Trophoblast cell (in vitro differentiated cells and primary cell): ENCODE measurements at regions not wholly inside any gene's neighbourhood (a gene's known extent, or its start where the extent isn't known, plus 50 kb on each side); places are given as distances from the start of the nearest gene placed in this dataset.
A peak's percentile ranks its signal among the peaks of the same experiment; 100 is the strongest.

ENCODE experiments used
- DNase-seq, 2 donors: peaks; one replicate each; pipeline ENCODE4 v3.0.0-alpha.2; 2016
- H2AFZ ChIP-seq: 2 replicates; pipeline ENCODE4 v1.6.1; 2013; ENCODE audit warnings: low read length, moderate library complexity, mild to moderate bottlenecking; ENCODE audit not compliant: insufficient read depth, poor library complexity
- H2AK5ac ChIP-seq: 2 replicates; pipeline ENCODE4 v1.6.1; 2013; ENCODE audit warnings: mild to moderate bottlenecking, low read length
- H2BK120ac ChIP-seq: 2 replicates; pipeline ENCODE4 v1.6.1; 2013; ENCODE audit warnings: low read length, mild to moderate bottlenecking, moderate library complexity; ENCODE audit not compliant: insufficient read depth, poor library complexity
- H2BK12ac ChIP-seq: 2 replicates; pipeline ENCODE4 v1.6.1; 2013; ENCODE audit warnings: mild to moderate bottlenecking, low read length, moderate library complexity
- H2BK5ac ChIP-seq: 2 replicates; pipeline ENCODE4 v1.6.1; 2013; ENCODE audit warnings: low read length, low read depth, moderate library complexity, mild to moderate bottlenecking; ENCODE audit not compliant: poor library complexity
- H3K14ac ChIP-seq: 2 replicates; pipeline ENCODE4 v1.6.1; 2013; ENCODE audit warnings: mild to moderate bottlenecking, low read length
- H3K18ac ChIP-seq: 2 replicates; pipeline ENCODE4 v1.6.1; 2013; ENCODE audit warnings: mild to moderate bottlenecking, low read length
- H3K23ac ChIP-seq: 2 replicates; pipeline ENCODE4 v1.6.1; 2013; ENCODE audit warnings: low read length
- H3K27ac ChIP-seq: 2 replicates; pipeline ENCODE4 v1.5.1; 2013; ENCODE audit warnings: low read depth, mild to moderate bottlenecking, inconsistent platforms, low read length, moderate library complexity
- H3K27me3 ChIP-seq: 2 replicates; pipeline ENCODE4 v1.6.1; 2013; ENCODE audit warnings: inconsistent platforms, mild to moderate bottlenecking, low read length, moderate library complexity; ENCODE audit not compliant: insufficient read depth
- H3K36me3 ChIP-seq, 2 experiments: 1 replicate in 1 of 2; 2 replicates in 1 of 2; pipeline ENCODE4 v1.6.1; 2013; ENCODE audit warnings: low read length in 2 of 2, mild to moderate bottlenecking in 2 of 2, moderate library complexity in 1 of 2; ENCODE audit not compliant: insufficient read depth in 2 of 2, control insufficient read depth in 1 of 2
- H3K4ac ChIP-seq: 2 replicates; pipeline ENCODE4 v1.6.1; 2013; ENCODE audit warnings: low read depth, mild to moderate bottlenecking, low read length, moderate library complexity
- H3K4me1 ChIP-seq, 2 experiments: 1 replicate in 1 of 2; 2 replicates in 1 of 2; pipeline ENCODE4 v1.6.1; 2013; ENCODE audit warnings: low read length in 2 of 2, mild to moderate bottlenecking in 2 of 2, moderate library complexity in 1 of 2; ENCODE audit not compliant: insufficient read depth in 2 of 2, control insufficient read depth in 1 of 2
- H3K4me2 ChIP-seq: 2 replicates; pipeline ENCODE4 v1.6.1; 2013; ENCODE audit warnings: inconsistent platforms, mild to moderate bottlenecking, low read length, moderate library complexity
- H3K4me3 ChIP-seq: 2 replicates; pipeline ENCODE4 v1.5.1; 2013; ENCODE audit warnings: mild to moderate bottlenecking, low read depth, low read length, inconsistent platforms
- H3K79me1 ChIP-seq: one replicate; pipeline ENCODE4 v1.6.1; 2013; ENCODE audit warnings: low read length
- H3K79me2 ChIP-seq: 2 replicates; pipeline ENCODE4 v1.6.1; 2013; ENCODE audit warnings: low read length, mild to moderate bottlenecking; ENCODE audit not compliant: control insufficient read depth, insufficient read depth, poor library complexity
- H3K9ac ChIP-seq: 2 replicates; pipeline ENCODE4 v1.6.1; 2013; ENCODE audit warnings: mild to moderate bottlenecking, low read length
- H3K9me3 ChIP-seq: 2 replicates; pipeline ENCODE4 v1.6.1; 2013; ENCODE audit warnings: low read depth, mild to moderate bottlenecking, control low read depth, inconsistent platforms, low read length; ENCODE audit not compliant: insufficient read depth
- H4K12ac ChIP-seq: 2 replicates; pipeline ENCODE4 v1.6.1; 2013; ENCODE audit warnings: low read depth, mild to moderate bottlenecking, low read length, moderate library complexity
- H4K8ac ChIP-seq: 2 replicates; pipeline ENCODE4 v1.6.1; 2013; ENCODE audit warnings: low read depth, mild to moderate bottlenecking, low read length, moderate library complexity
- H4K91ac ChIP-seq: one replicate; pipeline ENCODE4 v1.6.1; 2013; ENCODE audit warnings: low read depth, mild to moderate bottlenecking, low read length, moderate library complexity
- WGBS: extraction: QIAGEN DNeasy Blood & Tissue Kit; methylation state at CpG from one replicate; pipeline ENCODE4 v1.1.7; 2013; ENCODE audit warnings: missing lambda C conversion rate; ENCODE audit not compliant: insufficient read length, insufficient coverage; ENCODE audit errors: extremely low coverage; 5-methylcytosine and 5-hydroxymethylcytosine counted together

GRCh38 chr4:123827511-123827910 lies 430.9 kb downstream of the SPRY1 start:
- no peak overlapping the region for H3K4ac ChIP-seq
- H3K4me2 ChIP-seq, result no peak overlapping the region
- H3K79me2 ChIP-seq, result no peaks in the 10 kb centered on the region
- no peak overlapping the region for H4K12ac ChIP-seq
- H3K36me3 ChIP-seq, result no peaks in the 10 kb centered on the region
- no peak overlapping the region for H3K4me3 ChIP-seq
- H3K79me1 ChIP-seq, result peaks cover 6% of the 10 kb centered on the region
- H3K9me3 ChIP-seq, result no peaks in the 10 kb centered on the region
- H3K23ac ChIP-seq, result no peak overlapping the region
- H2AFZ ChIP-seq, result no peak overlapping the region
- 100% methylated on average over 1 of the region's 2 CpGs for WGBS
- H3K18ac ChIP-seq, result no peak overlapping the region
- H2BK12ac ChIP-seq, result no peak overlapping the region
- no peak overlapping the region for H4K8ac ChIP-seq
- H3K14ac ChIP-seq, result no peak overlapping the region
- H2BK120ac ChIP-seq, result no peak overlapping the region
- H3K27ac ChIP-seq, result no peak overlapping the region
- H2BK5ac ChIP-seq, result no peak overlapping the region
- H2AK5ac ChIP-seq, result no peak overlapping the region
- H3K27me3 ChIP-seq, result no peaks in the 10 kb centered on the region
- no peak overlapping the region for H3K9ac ChIP-seq
- H4K91ac ChIP-seq, result no peak overlapping the region
- peaks cover 1 to 6% of the 10 kb centered on the region in 2 experiments for H3K4me1 ChIP-seq
- DNase-seq, result no peak

GRCh38 chr4:123830930-123831329 lies 434.3 kb downstream of the SPRY1 start:
- no peak overlapping the region for H4K12ac ChIP-seq
- no peak overlapping the region for H3K4me2 ChIP-seq
- H3K9me3 ChIP-seq, result no peaks in the 10 kb centered on the region
- H3K14ac ChIP-seq, result no peak overlapping the region
- peaks cover 3 to 10% of the 10 kb centered on the region in 2 experiments for H3K4me1 ChIP-seq
- H3K4ac ChIP-seq, result no peak overlapping the region
- no peaks in the 10 kb centered on the region for H3K36me3 ChIP-seq
- H3K18ac ChIP-seq, result no peak overlapping the region
- no CpG with 5 or more reads among the region's 6 CpGs for WGBS
- no peak overlapping the region for H3K9ac ChIP-seq
- no peak overlapping the region for H2AFZ ChIP-seq
- no peak overlapping the region for H2AK5ac ChIP-seq
- H4K91ac ChIP-seq, result no peak overlapping the region
- peak overlapping the region; percentile 58 for H2BK120ac ChIP-seq
- no peak for DNase-seq
- peaks cover 10% of the 10 kb centered on the region for H3K79me1 ChIP-seq
- peak overlapping the region; percentile 32 for H2BK12ac ChIP-seq
- H3K27me3 ChIP-seq, result no peaks in the 10 kb centered on the region
- no peak overlapping the region for H3K27ac ChIP-seq
- no peaks in the 10 kb centered on the region for H3K79me2 ChIP-seq
- no peak overlapping the region for H4K8ac ChIP-seq
- no peak overlapping the region for H3K4me3 ChIP-seq
- no peak overlapping the region for H2BK5ac ChIP-seq
- H3K23ac ChIP-seq, result no peak overlapping the region

GRCh38 chr4:123832173-123833026 lies 435.8 kb downstream of the SPRY1 start:
- Histone ChIP-seq H3K4ac (no peak overlapping the region), H3K4me1 (peaks cover 3 to 10% of the 10 kb centered on the region in 2 experiments), H2AFZ (no peak overlapping the region), H4K8ac (no peak overlapping the region), H3K36me3 (no peaks in the 10 kb centered on the region), H4K91ac (no peak overlapping the region), H2BK5ac (peak overlapping the region; percentile 56), H3K4me2 (no peak overlapping the region), H3K14ac (no peak overlapping the region), H3K9ac (no peak overlapping the region), H3K4me3 (no peak overlapping the region), H3K23ac (no peak overlapping the region), H3K27ac (peak overlapping the region; percentile 31), H4K12ac (no peak overlapping the region), H2BK12ac (no peak overlapping the region), H3K79me1 (peaks cover 10% of the 10 kb centered on the region), H3K27me3 (no peaks in the 10 kb centered on the region), H2BK120ac (no peak overlapping the region), H3K18ac (no peak overlapping the region), H2AK5ac (no peak overlapping the region), H3K9me3 (no peaks in the 10 kb centered on the region), H3K79me2 (no peaks in the 10 kb centered on the region)
- WGBS, result no CpG with 5 or more reads among the region's 7 CpGs
- peak; percentile 79 to 92 for DNase-seq

GRCh38 chr4:123833171-123833643 lies 436.6 kb downstream of the SPRY1 start:
- Histone ChIP-seq H2AK5ac (no peak overlapping the region), H3K79me1 (peaks cover 10% of the 10 kb centered on the region), H2AFZ (no peak overlapping the region), H2BK12ac (no peak overlapping the region), H3K4me1 (peaks cover 3 to 10% of the 10 kb centered on the region in 2 experiments), H3K4me2 (no peak overlapping the region), H3K27me3 (no peaks in the 10 kb centered on the region), H3K23ac (no peak overlapping the region), H3K4ac (no peak overlapping the region), H3K79me2 (no peaks in the 10 kb centered on the region), H4K91ac (no peak overlapping the region), H3K27ac (no peak overlapping the region), H3K9ac (no peak overlapping the region), H3K9me3 (no peaks in the 10 kb centered on the region), H4K12ac (no peak overlapping the region), H3K4me3 (no peak overlapping the region), H2BK120ac (no peak overlapping the region), H4K8ac (no peak overlapping the region), H2BK5ac (no peak overlapping the region), H3K36me3 (no peaks in the 10 kb centered on the region), H3K14ac (no peak overlapping the region), H3K18ac (no peak overlapping the region)
- WGBS, result no CpG with 5 or more reads among the region's 2 CpGs
- peak in 1 of 2 donors; percentile 9 for DNase-seq
